ENCODE measurements at regions not wholly inside any gene's neighbourhood (a gene's known extent, or its start where the extent isn't known, plus 50 kb on each side); places are given as distances from the start of the nearest gene placed in this dataset.

DNA sequence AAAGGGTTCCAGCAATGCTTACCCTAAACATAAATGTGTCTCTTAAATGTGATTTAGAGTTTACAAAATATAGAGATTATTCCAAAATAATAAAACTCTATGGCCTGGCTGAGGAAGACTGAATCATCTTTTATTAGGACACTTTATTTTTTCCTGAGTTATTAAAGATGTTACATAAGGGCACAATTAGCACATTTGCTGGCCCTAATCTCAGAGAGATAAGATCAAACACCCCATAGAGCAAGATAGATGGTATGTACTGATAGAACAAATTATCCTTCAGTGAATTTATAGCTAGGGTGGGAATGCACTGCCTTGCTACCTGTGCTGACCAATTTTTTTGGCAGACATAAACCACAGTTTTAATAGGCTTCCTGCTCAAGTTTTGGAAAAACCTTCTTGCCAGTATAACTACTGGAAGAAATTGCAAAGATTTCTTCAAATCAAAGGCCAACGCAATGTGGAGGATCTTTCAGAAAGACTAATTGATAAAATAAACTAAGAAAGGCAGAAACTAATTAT lies 367.1 kb upstream of the MPDZ start:
- H3K27me3 Mint-ChIP-seq (ENCODE audit: low read depth): no peaks in the 10 kb centered on the region
- H4K5ac ChIP-seq (ENCODE audit: insufficient read length, low read depth, low read length): no peak overlapping the region
- no peak overlapping the region for H3K4me3 Mint-ChIP-seq
- no peak overlapping the region for H3K18ac ChIP-seq (ENCODE audit: insufficient read length, low read depth, low read length)
- H4K20me1 ChIP-seq (ENCODE audit: control insufficient read depth, insufficient read depth, insufficient read length): no peaks in the 10 kb centered on the region
- no peaks in the 10 kb centered on the region; a peak in 1 of 7 replicates for H3K36me3 Mint-ChIP-seq (ENCODE audit: insufficient read depth in 1 of 3, low read depth in 3 of 3)
- no peak overlapping the region for H3K9ac ChIP-seq (ENCODE audit: extremely low read depth, insufficient read length, low read length)
- H3K27me3 ChIP-seq (ENCODE audit: insufficient read depth, low read length): no peaks in the 10 kb centered on the region
- no peak overlapping the region for H4K8ac ChIP-seq (replicated peaks; ENCODE audit: insufficient read length, low read depth, low read length)
- no peak overlapping the region for H2AFZ ChIP-seq (ENCODE audit: low read length)
- no peak overlapping the region for H3K27ac Mint-ChIP-seq
- no peaks in the 10 kb centered on the region for H3K9me3 ChIP-seq (ENCODE audit: control insufficient read depth, low read depth, low read length)
- H3K27ac ChIP-seq (ENCODE audit: insufficient read length, low read depth, low read length): no peak overlapping the region
- H2BK120ac ChIP-seq (ENCODE audit: low read depth, low read length, poor library complexity, severe bottlenecking): no peak overlapping the region
- no peak overlapping the region for H3K4me2 ChIP-seq (ENCODE audit: insufficient read depth, insufficient read length, low read length)
- no peak overlapping the region for H2BK5ac ChIP-seq (ENCODE audit: insufficient read length, low read length)
- no peak overlapping the region for H3K23ac ChIP-seq (ENCODE audit: insufficient read length, low read depth, low read length)
- DNase-seq: no peak
- H2BK20ac ChIP-seq (ENCODE audit: low read depth, low read length, poor library complexity, severe bottlenecking): no peak overlapping the region
- no peaks in the 10 kb centered on the region for H3K79me1 ChIP-seq (ENCODE audit: insufficient read depth, low read depth, low read length, poor library complexity, severe bottlenecking)
- H3K23me2 ChIP-seq (ENCODE audit: insufficient read length, low read depth, low read length, poor library complexity, severe bottlenecking): no peaks in the 10 kb centered on the region
- no peak overlapping the region for H3K56ac ChIP-seq (ENCODE audit: insufficient read length, low read depth, low read length)
- no peak overlapping the region for H2BK15ac ChIP-seq (ENCODE audit: low read depth, low read length)
- no CpG with 5 or more reads among the region's 1 CpG for WGBS (ENCODE audit: extremely low coverage, insufficient read length, low lambda C conversion rate)
- H3K4me1 Mint-ChIP-seq: peaks cover 4% of the 10 kb centered on the region in 2 experiments; a peak in 2 of 4 replicates
- TF ChIP-seq CTCF (conservative IDR thresholded peaks at IDR 0.05): no peak
- H3K79me2 ChIP-seq (ENCODE audit: insufficient read depth, low read length): no peaks in the 10 kb centered on the region
- no peaks in the 10 kb centered on the region for H3K4me1 ChIP-seq (ENCODE audit: insufficient read depth, low read length)
- H4K91ac ChIP-seq (ENCODE audit: insufficient read length, low read depth, low read length): no peak overlapping the region
- H2AK5ac ChIP-seq (ENCODE audit: insufficient read length, low read length): no peak overlapping the region
- H3K14ac ChIP-seq (ENCODE audit: insufficient read depth, low read length): no peak overlapping the region
- no peak overlapping the region for H3T11ph ChIP-seq (ENCODE audit: low read length)
- no peak overlapping the region for H2BK12ac ChIP-seq (ENCODE audit: insufficient read length, low read depth, low read length)
- peaks cover 2 to 7% of the 10 kb centered on the region in 2 experiments; a peak in 4 of 5 replicates for H3K9me3 Mint-ChIP-seq
- no peak overlapping the region for H3K4ac ChIP-seq (ENCODE audit: low read depth, low read length)
